Neural cell (in vitro differentiated cells): ENCODE measurements at regions not wholly inside any gene's neighbourhood (a gene's known extent, or its start where the extent isn't known, plus 50 kb on each side); places are given as distances from the start of the nearest gene placed in this dataset.

Source experiments
- H2AFZ ChIP-seq: fragments of 200-600, 300-800 bp; sonication (generic), shearing (Covaris generic); 2 replicates; pipeline ENCODE4 v1.6.0; 2014; ENCODE audit warnings: low read depth, mild to moderate bottlenecking, antibody characterized with exemption, low read length, moderate library complexity
- H3F3A ChIP-seq: fragments of 200-600 bp; shearing (Covaris generic); 2 replicates; pipeline ENCODE4 v1.6.1; 2016; ENCODE audit warnings: mild to moderate bottlenecking, moderate library complexity, mixed read lengths, antibody characterized with exemption, low read length; ENCODE audit not compliant: insufficient read depth, poor library complexity, severe bottlenecking
- H3K27ac ChIP-seq: fragments of 200-600, 300-800 bp; sonication (generic), shearing (Covaris generic); 2 replicates; pipeline ENCODE4 v1.5.1; 2014; ENCODE audit warnings: mild to moderate bottlenecking, low read length, moderate library complexity
- H3K27me3 ChIP-seq: fragments of 300-800, 200-600 bp; sonication (generic), shearing (Covaris generic); 2 replicates; pipeline ENCODE4 v1.6.0; 2014; ENCODE audit warnings: mild to moderate bottlenecking, low read depth, low read length, moderate library complexity; ENCODE audit not compliant: insufficient read depth
- H3K36me3 ChIP-seq: fragments of 300-800, 200-600 bp; sonication (generic), shearing (Covaris generic); 2 replicates; pipeline ENCODE4 v1.5.1; 2014; ENCODE audit warnings: mild to moderate bottlenecking, antibody characterized with exemption, low read length, moderate library complexity; ENCODE audit not compliant: insufficient read depth
- H3K4me2 ChIP-seq: fragments of 300-800, 200-600 bp; sonication (generic), shearing (Covaris generic); 2 replicates; pipeline ENCODE4 v1.6.0; 2014; ENCODE audit warnings: mild to moderate bottlenecking, low read length
- H3K4me3 ChIP-seq: fragments of 300-800, 200-600 bp; sonication (generic), shearing (Covaris generic); 2 replicates; pipeline ENCODE4 v1.5.1; 2014; ENCODE audit warnings: mild to moderate bottlenecking, low read length, moderate library complexity
- H3K79me2 ChIP-seq: fragments of 200-600 bp; shearing (Covaris generic); replicated peaks from 2 replicates; pipeline ENCODE4 v1.6.0; 2014; ENCODE audit warnings: mild to moderate bottlenecking, low read length, moderate library complexity; ENCODE audit not compliant: insufficient read depth
- H3K9ac ChIP-seq: fragments of 300-800, 200-600 bp; sonication (generic), shearing (Covaris generic); 2 replicates; pipeline ENCODE4 v1.6.1; 2016; ENCODE audit warnings: mild to moderate bottlenecking, low read length, mixed read lengths
- H3K9me2 ChIP-seq: fragments of 200-600 bp; shearing (Covaris generic); 2 replicates; pipeline ENCODE4 v1.6.1; 2016; ENCODE audit warnings: mild to moderate bottlenecking, low read length, mixed read lengths; ENCODE audit not compliant: insufficient read depth
- H3K9me3 ChIP-seq: fragments of 200-600, 300-800 bp; sonication (generic), shearing (Covaris generic); 2 replicates; pipeline ENCODE4 v1.6.1; 2016; ENCODE audit warnings: mild to moderate bottlenecking, mixed run types, low read length, moderate library complexity, mixed read lengths
- H4K20me1 ChIP-seq: fragments of 200-600 bp; shearing (Covaris generic); 2 replicates; pipeline ENCODE4 v1.6.1; 2016; ENCODE audit warnings: mild to moderate bottlenecking, mixed run types; ENCODE audit not compliant: insufficient read depth
- CTCF ChIP-seq: fragments of 450-650 bp; IDR thresholded peaks from 2 replicates; pipeline ENCODE4 v1.5.1; 2014; ENCODE audit warnings: antibody characterized with exemption, mild to moderate bottlenecking, moderate library complexity; ENCODE audit not compliant: poor library complexity, severe bottlenecking
- EP300 ChIP-seq: fragments of 450-650 bp; conservative IDR thresholded peaks from 2 replicates; pipeline ENCODE4 v1.6.1; 2014; ENCODE audit warnings: antibody characterized with exemption, mild to moderate bottlenecking, moderate library complexity; ENCODE audit not compliant: poor library complexity, severe bottlenecking
- EZH2 ChIP-seq: fragments of 200-600, 300-800 bp; shearing (Covaris generic), sonication (generic); IDR thresholded peaks from 2 replicates; pipeline ENCODE4 v1.6.1; 2014; ENCODE audit warnings: antibody characterized with exemption, low read length, borderline replicate concordance, mild to moderate bottlenecking; ENCODE audit not compliant: insufficient read depth, poor library complexity, severe bottlenecking
- MXI1 ChIP-seq: fragments of 450-650 bp; conservative IDR thresholded peaks from 2 replicates; pipeline ENCODE4 v1.6.1; 2014; ENCODE audit warnings: antibody characterized with exemption, mild to moderate bottlenecking; ENCODE audit not compliant: poor library complexity, severe bottlenecking
- POLR2AphosphoS5 ChIP-seq: IDR thresholded peaks from 2 replicates; pipeline ENCODE4 v1.6.1; 2012
- RAD21 ChIP-seq: fragments of 450-650 bp; conservative IDR thresholded peaks from 2 replicates; pipeline ENCODE4 v1.6.1; 2014; ENCODE audit warnings: antibody characterized with exemption, mild to moderate bottlenecking, moderate library complexity
- REST ChIP-seq: IDR thresholded peaks from 2 replicates; pipeline ENCODE4 v1.6.1; 2012; ENCODE audit warnings: borderline replicate concordance
- SMC3 ChIP-seq: fragments of 450-650 bp; conservative IDR thresholded peaks from 2 replicates; pipeline ENCODE4 v1.6.1; 2014; ENCODE audit warnings: antibody characterized with exemption, mild to moderate bottlenecking, moderate library complexity; ENCODE audit not compliant: poor library complexity
- TAF1 ChIP-seq: IDR thresholded peaks from 2 replicates; pipeline ENCODE4 v1.6.1; 2012; ENCODE audit warnings: low read depth

GRCh38 chr3:139123377-139124095, 78.8 kb upstream of the PRR23C start:
- Histone ChIP-seq H3K9ac (no peak overlapping the region), H3F3A (no peaks in the 10 kb centered on the region), H2AFZ (no peak overlapping the region), H3K27me3 (no peaks in the 10 kb centered on the region), H3K4me2 (no peak overlapping the region), H4K20me1 (no peaks in the 10 kb centered on the region), H3K4me3 (no peak overlapping the region), H3K27ac (no peak overlapping the region), H3K9me3 (no peaks in the 10 kb centered on the region), H3K9me2 (no peaks in the 10 kb centered on the region), H3K79me2 (no peaks in the 10 kb centered on the region), H3K36me3 (no peaks in the 10 kb centered on the region)
- no peak for TF ChIP-seq EZH2
- TF ChIP-seq TAF1: no peak
- TF ChIP-seq MXI1: no peak
- no peak for TF ChIP-seq REST
- TF ChIP-seq EP300: no peak
- TF ChIP-seq POLR2AphosphoS5: no peak

- Histone ChIP-seq H3K9me3 (no peaks in the 10 kb centered on the region), H3K36me3 (no peaks in the 10 kb centered on the region), H3K9me2 (no peaks in the 10 kb centered on the region), H3K27me3 (no peaks in the 10 kb centered on the region), H3K4me3 (no peak overlapping the region), H3K4me2 (no peak overlapping the region), H3K9ac (no peak overlapping the region), H3F3A (no peaks in the 10 kb centered on the region), H2AFZ (no peak overlapping the region), H3K27ac (no peak overlapping the region), H3K79me2 (no peaks in the 10 kb centered on the region), H4K20me1 (no peaks in the 10 kb centered on the region)
- TF ChIP-seq RAD21 (no peak), POLR2AphosphoS5 (no peak), REST (no peak), MXI1 (no peak), EP300 (no peak), CTCF (no peak), SMC3 (no peak), EZH2 (no peak), TAF1 (no peak)
These were observed 79.5 kb upstream of the PRR23C start for GRCh38 chr3:139124197-139124596.
